ENCODE measurements at regions not wholly inside any gene's neighbourhood (a gene's known extent, or its start where the extent isn't known, plus 50 kb on each side); places are given as distances from the start of the nearest gene placed in this dataset.

- DNase-seq = no peak
Measured at GRCh38 chr20:36824142-36824940, 50.8 kb upstream of the DSN1 start.

- DNase-seq = peak; percentile 38
Measured at GRCh38 chr20:36825385-36826104, 50.4 kb upstream of the TLDC2 start.
